Spleen (tissue), 11 donors: ENCODE measurements at regions not wholly inside any gene's neighbourhood (a gene's known extent, or its start where the extent isn't known, plus 50 kb on each side); places are given as distances from the start of the nearest gene placed in this dataset.
"Not testable (repeated sequence)": the region's sequence is repeated elsewhere in the genome, so short reads cannot be mapped to it uniquely, and the experiment has no call there.

Experiments used
- DNase-seq: peaks from one replicate; pipeline ENCODE4 v3.0.0-alpha.2; 2020
- H3K27ac ChIP-seq, 8 donors: fragments of 200-600 bp; sonication (generic) in 7 of 8; 1 replicate in 4 of 8; 2 replicates in 4 of 8; pipeline versions ENCODE4 v1.5.0 to v1.8.0; 2016 to 2021; ENCODE audit warnings: inconsistent platforms in 4 of 8, mild to moderate bottlenecking in 4 of 8, moderate library complexity in 1 of 8
- H3K27me3 ChIP-seq, 7 donors: fragments of 200-600 bp; sonication (generic) in 6 of 7; replicated peaks in 1 of 7; 1 replicate in 4 of 7; 2 replicates in 3 of 7; pipeline versions ENCODE4 v1.5.0 to v1.8.0; 2016 to 2021; ENCODE audit warnings: inconsistent platforms in 3 of 7, mild to moderate bottlenecking in 1 of 7
- H3K36me3 ChIP-seq, 6 donors: fragments of 200-600 bp; sonication (generic) in 5 of 6; 1 replicate in 4 of 6; 2 replicates in 2 of 6; pipeline versions ENCODE4 v1.5.0 to v1.8.0; 2016 to 2021; ENCODE audit warnings: inconsistent platforms in 2 of 6
- H3K4me1 ChIP-seq, 6 donors: fragments of 200-600 bp; sonication (generic) in 5 of 6; 1 replicate in 3 of 6; 2 replicates in 3 of 6; pipeline versions ENCODE4 v1.5.0 to v1.8.0; 2016 to 2021; ENCODE audit warnings: inconsistent platforms in 3 of 6
- H3K4me3 ChIP-seq, 8 donors: fragments of 200-600 bp; sonication (generic) in 7 of 8; 1 replicate in 4 of 8; 2 replicates in 4 of 8; pipeline versions ENCODE4 v1.5.0 to v1.8.0; 2016 to 2021; ENCODE audit warnings: inconsistent platforms in 4 of 8, mild to moderate bottlenecking in 4 of 8, moderate library complexity in 2 of 8
- H3K9me3 ChIP-seq, 8 donors: fragments of 200-600 bp; sonication (generic) in 7 of 8; 1 replicate in 4 of 8; 2 replicates in 4 of 8; pipeline versions ENCODE4 v1.5.0 to v1.8.0; 2016 to 2021; ENCODE audit warnings: inconsistent platforms in 4 of 8
- CTCF ChIP-seq, 11 experiments: fragments of 200-600 bp in 7 of 11; fragments of 450-650 bp in 4 of 11; sonication (generic) in 4 of 11; IDR thresholded peaks in 8 of 11; conservative IDR thresholded peaks in 3 of 11; 1 replicate in 7 of 11; 2 replicates in 4 of 11; pipeline versions ENCODE4 v1.4.0 to v1.8.0; 2016 to 2021; ENCODE audit warnings: antibody characterized with exemption in 11 of 11, inconsistent platforms in 4 of 11, mild to moderate bottlenecking in 1 of 11
- POLR2A ChIP-seq, 3 donors: fragments of 450-650 bp; IDR thresholded peaks; one replicate each; pipeline ENCODE4 v1.5.1; 2017; ENCODE audit warnings: antibody characterized with exemption in 3 of 3, mild to moderate bottlenecking in 1 of 3
- POLR2AphosphoS5 ChIP-seq, 3 donors: sonication (generic); formaldehyde crosslinking; IDR thresholded peaks; one replicate each; pipeline ENCODE4 v1.5.1; 2017; ENCODE audit warnings: antibody characterized with exemption in 3 of 3
- WGBS, 5 donors: extraction: QIAGEN DNeasy Blood & Tissue Kit in 3 of 5; methylation state at CpG; one replicate each; pipeline versions ENCODE4 v1.1.5 to v1.1.7; 2013 to 2018; 5-methylcytosine and 5-hydroxymethylcytosine counted together
- intact Hi-C: fragments of 100-400 bp; cut with DNase I; formaldehyde crosslinking; loops from one replicate; pipeline ENCODE4 v1.15.0; 2023; ENCODE audit warnings: low total_unique reads
- donor health status: healthy with polysubstance abuse.
- donor health status: DM: no; HTN: no; CAD: no; lungs with moderate emphysema.
- donor health status: DM: no; HTN: no; CAD: no.
- donor health status: Bipolar disorder and iron deficiency.
- donor health status: healthy.
- donor health status: DM: no; HTN: no; CAD: no.
- donor health status: DM: yes; HTN: yes; CAD: no.

GRCh38 chr17:34076743-34077631, 178.1 kb upstream of the CCL2 start:
- no peak overlapping the region for H3K4me3 ChIP-seq
- WGBS, 5 donors = 58 to 70% (median 64%) methylated on average over 16 of the region's 16 CpGs
- intact Hi-C loops = no loop called here

DNA sequence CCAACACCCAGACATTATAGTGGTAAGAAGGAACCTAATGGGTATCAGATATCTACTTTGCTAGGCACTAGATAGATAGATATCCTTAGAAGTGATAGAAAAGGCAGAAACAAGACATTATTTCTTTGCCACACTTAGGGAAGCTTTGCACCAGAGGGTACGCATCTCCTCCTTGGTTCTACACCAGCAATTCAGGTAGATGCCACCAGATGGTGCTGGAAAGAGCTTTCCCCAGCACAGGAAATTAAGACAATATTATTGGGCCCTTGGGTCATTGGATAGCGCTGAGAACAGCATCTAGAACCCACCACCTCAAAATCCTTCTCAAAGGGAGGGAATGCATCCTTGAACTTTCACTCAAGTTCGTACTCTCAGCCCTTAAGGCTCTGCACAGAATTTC, 173.8 kb upstream of the CCL2 start:
- intact Hi-C loops = no loop called here
- Histone ChIP-seq H3K4me3 (no peak overlapping the region), H3K4me1 (no peaks in the 10 kb centered on the region), H3K27ac (no peak overlapping the region), H3K9me3 (peaks cover 0 to 3% (median 0%) of the 10 kb centered on the region in 8 donors), H3K27me3 (peaks cover 0 to 22% (median 0%) of the 10 kb centered on the region in 7 donors), H3K36me3 (no peaks in the 10 kb centered on the region)
- TF ChIP-seq POLR2AphosphoS5 (IDR thresholded peaks at IDR 0.05) (no peak), CTCF (IDR thresholded peaks at IDR 0.05 in 8 of 11, conservative IDR thresholded peaks at IDR 0.05 in 3 of 11) (peak in 2 of 11 experiments; percentile 11 to 20)
- no peak for DNase-seq
- WGBS, 5 donors = 60 to 67% (median 67%) methylated on average over 3 of the region's 3 CpGs

More at GRCh38 chr17:34076743-34077631, 178.1 kb upstream of the CCL2 start:
- H3K4me1 ChIP-seq = no peaks in the 10 kb centered on the region
- no peak overlapping the region for H3K27ac ChIP-seq
- H3K9me3 ChIP-seq = peaks cover 0 to 3% (median 0%) of the 10 kb centered on the region in 8 donors
- DNase-seq = no peak
- peaks cover 0 to 22% (median 0%) of the 10 kb centered on the region in 7 donors for H3K27me3 ChIP-seq
- H3K36me3 ChIP-seq = no peaks in the 10 kb centered on the region
- no peak for TF ChIP-seq POLR2AphosphoS5 (IDR thresholded peaks at IDR 0.05)
- no peak for TF ChIP-seq POLR2A (IDR thresholded peaks at IDR 0.05)
- no peak for TF ChIP-seq CTCF (IDR thresholded peaks at IDR 0.05 in 8 of 11, conservative IDR thresholded peaks at IDR 0.05 in 3 of 11)

- intact Hi-C loops = no loop called here
- no peak overlapping the region for H3K27ac ChIP-seq
- H3K4me1 ChIP-seq = no peaks in the 10 kb centered on the region
- no peaks in the 10 kb centered on the region for H3K36me3 ChIP-seq
- no peak for DNase-seq
- H3K9me3 ChIP-seq = peaks cover 0 to 3% (median 0%) of the 10 kb centered on the region in 8 donors
- WGBS, 5 donors = 27 to 54% (median 42%) methylated on average over 3 of the region's 3 CpGs
- no peak overlapping the region for H3K4me3 ChIP-seq
- H3K27me3 ChIP-seq = peaks cover 0 to 16% (median 0%) of the 10 kb centered on the region in 7 donors
- no peak for TF ChIP-seq POLR2A (IDR thresholded peaks at IDR 0.05)
These were observed 172.7 kb upstream of the CCL2 start for GRCh38 chr17:34082404-34082803.

- H3K36me3 ChIP-seq, DNase-seq, H3K4me3 ChIP-seq, H3K9me3 ChIP-seq, intact Hi-C loops, H3K27ac ChIP-seq, H3K4me1 ChIP-seq: not testable (repeated sequence)
- peaks cover 0 to 51% (median 0%) of the 10 kb centered on the region in 7 donors for H3K27me3 ChIP-seq
- 93 to 99% (median 96%) methylated on average over 5 of the region's 5 CpGs for WGBS, 5 donors
These were observed 166.0 kb upstream of the CCL2 start for GRCh38 chr17:34089042-34089441.

DNA sequence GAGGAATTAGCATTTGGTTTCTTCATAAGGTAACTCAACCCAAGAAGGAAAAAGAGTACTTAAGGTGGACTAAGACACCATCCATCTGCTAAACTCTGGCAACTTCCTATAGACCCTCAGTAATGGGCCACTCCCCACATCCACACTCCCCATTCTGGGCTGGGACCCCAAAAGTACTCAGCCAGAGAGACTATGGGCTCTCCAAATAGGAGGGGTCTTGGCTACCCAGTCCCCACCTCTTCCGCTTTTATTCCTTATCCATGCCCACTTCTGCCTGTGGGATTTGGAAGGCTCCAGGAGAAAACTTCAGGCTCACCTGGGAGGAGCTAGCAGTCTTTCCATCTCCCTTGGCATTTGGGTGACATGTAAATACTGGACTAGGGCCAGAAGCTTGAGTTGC, 164.5 kb upstream of the CCL2 start:
- H3K4me3 ChIP-seq = no peak overlapping the region
- 92 to 100% (median 95%) methylated on average over 1 of the region's 1 CpG for WGBS, 5 donors
- DNase-seq = no peak
- intact Hi-C loops = no loop called here
- TF ChIP-seq POLR2AphosphoS5 (IDR thresholded peaks at IDR 0.05) = no peak
- TF ChIP-seq CTCF (IDR thresholded peaks at IDR 0.05 in 8 of 11, conservative IDR thresholded peaks at IDR 0.05 in 3 of 11) = no peak
- TF ChIP-seq POLR2A (IDR thresholded peaks at IDR 0.05) = no peak
- H3K27me3 ChIP-seq = peaks cover 0 to 63% (median 0%) of the 10 kb centered on the region in 7 donors
- H3K4me1 ChIP-seq = no peaks in the 10 kb centered on the region
- H3K27ac ChIP-seq = no peak overlapping the region
- no peaks in the 10 kb centered on the region for H3K36me3 ChIP-seq
- no peaks in the 10 kb centered on the region for H3K9me3 ChIP-seq
